IMR-90 (cell line): ENCODE measurements at regions not wholly inside any gene's neighbourhood (a gene's known extent, or its start where the extent isn't known, plus 50 kb on each side); places are given as distances from the start of the nearest gene placed in this dataset.

Experiments used
- ATAC-seq: fragments of 200-7000 bp; cut with Tn5 transposase; 2 replicates; pipeline ENCODE4 v1.9.1; 2020; ENCODE audit warnings: low read depth, mild to moderate bottlenecking, moderate library complexity
- BruUV-seq: library from RNA; stranded (reverse); fragments of 400-500 nt; replicated peaks from 2 replicates; lab custom pipeline; 2021; lab: Mats Ljungman, UMichigan
- CTCF ChIA-PET: fragments of 300-600 bp; formaldehyde crosslinking; extraction: SDS; loops from one replicate; lab custom pipeline; 2021; ENCODE audit warnings: antibody characterized with exemption; lab: Yijun Ruan, JAX
- POLR2A ChIA-PET: fragments of 300-600 bp; sonication (Branson Sonifier 250); formaldehyde crosslinking; loops from one replicate; lab custom pipeline; 2022; ENCODE audit warnings: antibody characterized with exemption; ENCODE audit not compliant: unreplicated experiment; lab: Charles Lee
- DNase-seq: peaks from one replicate; pipeline ENCODE4 v3.0.0; 2013
- H2AFZ ChIP-seq: replicated peaks from 2 replicates; pipeline ENCODE3; 2013; ENCODE audit warnings: low read length, mild to moderate bottlenecking; ENCODE audit not compliant: poor library complexity
- H2AK5ac ChIP-seq: 2 replicates; pipeline ENCODE4 v1.6.1; 2013; ENCODE audit warnings: low read depth, low read length, inconsistent platforms
- H2AK9ac ChIP-seq: replicated peaks from 2 replicates; pipeline ENCODE3; 2013; ENCODE audit warnings: mild to moderate bottlenecking, low read depth, low read length, moderate library complexity; ENCODE audit not compliant: poor library complexity
- H2BK120ac ChIP-seq: 2 replicates; pipeline ENCODE4 v1.6.1; 2013; ENCODE audit warnings: low read depth, low read length, inconsistent platforms
- H2BK15ac ChIP-seq: 3 replicates; pipeline ENCODE4 v1.6.1; 2013; ENCODE audit warnings: low read depth, low read length, inconsistent platforms
- H2BK20ac ChIP-seq: 2 replicates; pipeline ENCODE4 v1.6.1; 2013; ENCODE audit warnings: low read depth, mild to moderate bottlenecking, inconsistent platforms, low read length, moderate library complexity
- H2BK5ac ChIP-seq: 2 replicates; pipeline ENCODE4 v1.6.1; 2013; ENCODE audit warnings: mild to moderate bottlenecking, low read depth, low read length, inconsistent platforms; ENCODE audit not compliant: poor library complexity, severe bottlenecking
- H3K14ac ChIP-seq: replicated peaks from 2 replicates; pipeline ENCODE4 v1.6.1; 2013; ENCODE audit warnings: low read depth, low read length, inconsistent platforms
- H3K18ac ChIP-seq: 2 replicates; pipeline ENCODE4 v1.6.1; 2013; ENCODE audit warnings: low read depth, low read length, control low read depth
- H3K23ac ChIP-seq: 2 replicates; pipeline ENCODE4 v1.6.1; 2013; ENCODE audit warnings: low read depth, low read length, inconsistent platforms
- H3K27ac ChIP-seq: 2 replicates; pipeline ENCODE4 v1.5.1; 2013; ENCODE audit warnings: mild to moderate bottlenecking, control low read depth, low read length; ENCODE audit not compliant: insufficient read depth
- H3K27me3 ChIP-seq: 2 replicates; pipeline ENCODE4 v1.6.1; 2013; ENCODE audit warnings: low read length; ENCODE audit not compliant: control insufficient read depth, insufficient read depth
- H3K36me3 ChIP-seq: 2 replicates; pipeline ENCODE4 v1.6.1; 2013; ENCODE audit warnings: low read length, mixed read lengths; ENCODE audit not compliant: control insufficient read depth, insufficient read depth
- H3K4ac ChIP-seq: 2 replicates; pipeline ENCODE4 v1.6.1; 2013; ENCODE audit warnings: low read depth, low read length, inconsistent platforms
- H3K4me1 ChIP-seq: 2 replicates; pipeline ENCODE4 v1.6.1; 2013; ENCODE audit warnings: low read length, mixed read lengths; ENCODE audit not compliant: control insufficient read depth, insufficient read depth
- H3K4me2 ChIP-seq: 2 replicates; pipeline ENCODE4 v1.6.1; 2013; ENCODE audit warnings: low read depth, mild to moderate bottlenecking, control low read depth, low read length, moderate library complexity
- H3K4me3 ChIP-seq: 2 replicates; pipeline ENCODE4 v1.5.1; 2013; ENCODE audit warnings: low read depth, mild to moderate bottlenecking, control low read depth, low read length, moderate library complexity; ENCODE audit not compliant: insufficient read depth
- H3K56ac ChIP-seq: 2 replicates; pipeline ENCODE4 v1.6.1; 2013; ENCODE audit warnings: low read length, inconsistent platforms; ENCODE audit not compliant: insufficient read depth; ENCODE audit errors: extremely low read depth
- H3K79me1 ChIP-seq, 2 experiments: 2 replicates each; pipeline ENCODE4 v1.6.1; 2013; ENCODE audit warnings: low read length in 2 of 2, inconsistent platforms in 1 of 2, low read depth in 1 of 2
- H3K9ac ChIP-seq: 2 replicates; pipeline ENCODE4 v1.6.1; 2013; ENCODE audit warnings: low read depth, low read length, control low read depth
- H3K9me1 ChIP-seq: 2 replicates; pipeline ENCODE4 v1.6.1; 2013; ENCODE audit warnings: low read length, inconsistent platforms; ENCODE audit not compliant: insufficient read depth
- H3K9me3 ChIP-seq: 2 replicates; pipeline ENCODE4 v1.6.1; 2013; ENCODE audit warnings: low read length; ENCODE audit not compliant: control insufficient read depth, insufficient read depth
- H4K20me1 ChIP-seq: 2 replicates; pipeline ENCODE4 v1.6.1; 2013; ENCODE audit warnings: low read length, inconsistent platforms; ENCODE audit not compliant: insufficient read depth
- H4K5ac ChIP-seq: 2 replicates; pipeline ENCODE4 v1.6.1; 2013; ENCODE audit warnings: mild to moderate bottlenecking, low read depth, low read length, control low read depth
- H4K8ac ChIP-seq, 2 experiments: 2 replicates each; pipeline ENCODE4 v1.6.1; 2013; ENCODE audit warnings: low read depth in 2 of 2, low read length in 2 of 2, control low read depth in 1 of 2, inconsistent platforms in 1 of 2
- H4K91ac ChIP-seq: 2 replicates; pipeline ENCODE4 v1.6.1; 2013; ENCODE audit warnings: low read depth, low read length, inconsistent platforms; ENCODE audit not compliant: insufficient read depth
- BHLHE40 ChIP-seq: fragments of 150-350 bp; IDR thresholded peaks from 2 replicates; pipeline ENCODE4 v1.6.1; 2016; ENCODE audit warnings: mild to moderate bottlenecking, low read depth, low read length
- CEBPB ChIP-seq: IDR thresholded peaks from 2 replicates; pipeline ENCODE4 v1.6.1; 2012; ENCODE audit warnings: low read depth, low read length, improper control_type of control experiment
- CHD1 ChIP-seq: IDR thresholded peaks from 2 replicates; pipeline ENCODE4 v1.6.1; 2012; ENCODE audit warnings: low read depth, low read length, improper control_type of control experiment
- CTCF ChIP-seq: conservative IDR thresholded peaks from 2 replicates; pipeline ENCODE4 v1.5.1; 2012; ENCODE audit warnings: mild to moderate bottlenecking, low read depth, low read length, improper control_type of control experiment
- ELK1 ChIP-seq: fragments of 150-350 bp; IDR thresholded peaks from 2 replicates; pipeline ENCODE4 v1.6.1; 2016; ENCODE audit warnings: low read depth, mild to moderate bottlenecking, low read length, moderate library complexity, borderline replicate concordance
- FOS ChIP-seq: fragments of 150-350 bp; IDR thresholded peaks from 2 replicates; pipeline ENCODE4 v1.6.1; 2016; ENCODE audit warnings: low read depth, low read length
- MAFK ChIP-seq: IDR thresholded peaks from 2 replicates; pipeline ENCODE4 v1.6.1; 2012; ENCODE audit warnings: low read depth, low read length, improper control_type of control experiment
- MAZ ChIP-seq: IDR thresholded peaks from 2 replicates; pipeline ENCODE4 v1.6.1; 2012; ENCODE audit warnings: low read depth, mild to moderate bottlenecking, low read length, improper control_type of control experiment, moderate library complexity, borderline replicate concordance
- MXI1 ChIP-seq: IDR thresholded peaks from 2 replicates; pipeline ENCODE4 v1.6.1; 2012; ENCODE audit warnings: low read depth, mild to moderate bottlenecking, low read length, moderate library complexity, borderline replicate concordance
- NFE2L2 ChIP-seq: fragments of 150-350 bp; IDR thresholded peaks from 2 replicates; pipeline ENCODE4 v1.6.1; 2016; ENCODE audit warnings: low read depth, mild to moderate bottlenecking, low read length
- POLR2A ChIP-seq: IDR thresholded peaks from 2 replicates; pipeline ENCODE4 v1.6.1; 2012; ENCODE audit warnings: mild to moderate bottlenecking, low read depth, low read length
- RAD21 ChIP-seq: IDR thresholded peaks from 2 replicates; pipeline ENCODE4 v1.6.1; 2012; ENCODE audit warnings: low read length, improper control_type of control experiment
- RCOR1 ChIP-seq: IDR thresholded peaks from 2 replicates; pipeline ENCODE4 v1.6.1; 2012; ENCODE audit warnings: mild to moderate bottlenecking, low read length, improper control_type of control experiment; ENCODE audit not compliant: insufficient replicate concordance
- RFX5 ChIP-seq: IDR thresholded peaks from 2 replicates; pipeline ENCODE4 v1.8.0; 2012; ENCODE audit warnings: low read depth, mild to moderate bottlenecking, low read length, moderate library complexity
- SMC3 ChIP-seq: fragments of 150-350 bp; IDR thresholded peaks from 2 replicates; pipeline ENCODE4 v1.6.1; 2016; ENCODE audit warnings: low read depth, mild to moderate bottlenecking, antibody characterized with exemption, low read length, moderate library complexity
- USF2 ChIP-seq: fragments of 150-350 bp; IDR thresholded peaks from 2 replicates; pipeline ENCODE4 v1.6.1; 2017; ENCODE audit warnings: mild to moderate bottlenecking, antibody characterized with exemption, low read length, low read depth
- WGBS, 2 experiments: methylation state at CpG; one replicate each; pipeline versions ENCODE4 v1.1.5 to v1.1.7; 2013; ENCODE audit warnings: missing lambda C conversion rate in 2 of 2; ENCODE audit not compliant: insufficient read length in 1 of 2; ENCODE audit errors: extremely low coverage in 2 of 2; 5-methylcytosine and 5-hydroxymethylcytosine counted together
- dilution Hi-C: fragments of 300-500 bp; cut with HindIII; formaldehyde crosslinking; loops from one replicate; pipeline ENCODE4 v1.14.3; 2018; ENCODE audit warnings: low sequenced_read_pairs; ENCODE audit not compliant: unreplicated experiment
- in situ Hi-C: fragments of 300-500 bp; cut with MboI; formaldehyde crosslinking; loops from 3 replicates; pipeline ENCODE4 v1.14.3; 2019; ENCODE audit warnings: low sequenced_read_pairs, inconsistent platforms, mixed read lengths
- intact Hi-C: fragments of 100-400 bp; cut with micrococcal nuclease; formaldehyde crosslinking; loops from 2 replicates; pipeline ENCODE4 v1.10.0; 2022

- no peak overlapping the region for H3K14ac ChIP-seq
- H3K18ac ChIP-seq: peak overlapping the region; percentile 11; the same call in 1 of the 2 replicates
- TF ChIP-seq ELK1 (no peak), MAFK (no peak), SMC3 (no peak), MXI1 (no peak), RCOR1 (no peak), FOS (no peak), USF2 (no peak), NFE2L2 (no peak), MAZ (no peak), RAD21 (no peak), CHD1 (no peak), BHLHE40 (no peak), RFX5 (no peak), CEBPB (no peak), POLR2A (no peak), CTCF (no peak)
- no peak overlapping the region for H3K56ac ChIP-seq
- H3K27me3 ChIP-seq: peaks cover 2% of the 10 kb centered on the region; the same call in 1 of the 2 replicates
- ATAC-seq: no peak
- peaks cover 4% of the 10 kb centered on the region for H3K4me1 ChIP-seq
- dilution Hi-C loops: no loop called here
- WGBS, 2 experiments: 83% methylated on average over 4 of the region's 7 CpGs; no CpG with 5 or more reads in 1 of the 2 experiments
- no peak overlapping the region for H3K4me2 ChIP-seq
- no peaks in the 10 kb centered on the region for H3K9me3 ChIP-seq
- in situ Hi-C loops: no loop called here
- H3K4ac ChIP-seq: no peak overlapping the region
- H4K20me1 ChIP-seq: no peaks in the 10 kb centered on the region
- 0 out of 2 replicates have a peak overlapping the region, but pooled peaks have one; percentile 9 for H4K91ac ChIP-seq
- H2BK120ac ChIP-seq: no peak overlapping the region
- intact Hi-C loops: no loop called here
- no peak overlapping the region for H2AK9ac ChIP-seq
- H3K36me3 ChIP-seq: no peaks in the 10 kb centered on the region
- H3K9me1 ChIP-seq: peaks cover 5% of the 10 kb centered on the region; the same call in 1 of the 2 replicates
- H2BK20ac ChIP-seq: no peak overlapping the region
- no peak overlapping the region for H4K5ac ChIP-seq
- H2AK5ac ChIP-seq: no peak overlapping the region
- ChIA-PET POLR2A (interaction anchor here (0.7 kb wide), 1 partner anchor 20 kb away, joined by 13 read pairs; no protein-coding TSS in a partner anchor), CTCF (interaction anchor here (0.8 kb wide), 1 partner anchor 10 kb away, joined by 3 read pairs; no protein-coding TSS in a partner anchor)
- no peak overlapping the region for H4K8ac ChIP-seq
- H3K27ac ChIP-seq: no peak overlapping the region
- no peaks in the 10 kb centered on the region for H3K79me1 ChIP-seq
- H2BK5ac ChIP-seq: no peak overlapping the region
- no peak overlapping the region for H2BK15ac ChIP-seq
- no TSS peak for BruUV-seq
- DNase-seq: no peak
- no peak overlapping the region for H3K9ac ChIP-seq
- no peak overlapping the region for H2AFZ ChIP-seq
- no peak overlapping the region for H3K23ac ChIP-seq
- no peak overlapping the region for H3K4me3 ChIP-seq
These were observed 63.1 kb upstream of the SPATS2L start for GRCh38 chr2:200243441-200243840.
